Prostate gland (tissue), 2 donors: ENCODE measurements at regions not wholly inside any gene's neighbourhood (a gene's known extent, or its start where the extent isn't known, plus 50 kb on each side); places are given as distances from the start of the nearest gene placed in this dataset.

ENCODE experiments used
- DNase-seq: peaks from one replicate; pipeline ENCODE4 v3.0.0-alpha.2; 2019; ENCODE audit warnings: low spot score
- H3K27ac ChIP-seq, 2 donors: fragments of 200-600 bp; sonication (generic); 2 replicates each; pipeline ENCODE4 v1.5.1; 2017 to 2019
- H3K27me3 ChIP-seq: fragments of 200-600 bp; sonication (generic); replicated peaks from 2 replicates; pipeline ENCODE4 v1.5.1; 2019; ENCODE audit not compliant: insufficient read depth
- H3K36me3 ChIP-seq, 2 donors: fragments of 200-600 bp; sonication (generic); 1 replicate in 1 of 2; 2 replicates in 1 of 2; pipeline versions ENCODE4 v1.5.1 to v1.8.1; 2017 to 2019
- H3K4me1 ChIP-seq: fragments of 200-600 bp; sonication (generic); replicated peaks from 2 replicates; pipeline ENCODE4 v1.5.1; 2019
- H3K4me3 ChIP-seq, 2 donors: fragments of 200-600 bp; sonication (generic); 2 replicates each; pipeline ENCODE4 v1.5.1; 2017 to 2019
- H3K9me3 ChIP-seq: fragments of 200-600 bp; sonication (generic); 2 replicates; pipeline ENCODE4 v1.5.1; 2017
- CTCF ChIP-seq, 4 experiments: fragments of 200-600 bp in 2 of 4; fragments of 450-650 bp in 2 of 4; sonication (generic) in 2 of 4; IDR thresholded peaks; 1 replicate in 3 of 4; 2 replicates in 1 of 4; pipeline ENCODE4 v1.5.1; 2016 to 2019; ENCODE audit warnings: antibody characterized with exemption in 4 of 4, mild to moderate bottlenecking in 2 of 4, moderate library complexity in 2 of 4
- POLR2A ChIP-seq: fragments of 450-650 bp; IDR thresholded peaks from one replicate; pipeline ENCODE4 v1.6.1; 2016; ENCODE audit warnings: antibody characterized with exemption, mild to moderate bottlenecking
- POLR2AphosphoS5 ChIP-seq: sonication (generic); formaldehyde crosslinking; IDR thresholded peaks from one replicate; pipeline ENCODE4 v1.6.1; 2017; ENCODE audit warnings: antibody characterized with exemption
- WGBS: methylation state at CpG from one replicate; pipeline ENCODE4 v1.1.5; 2018; 5-methylcytosine and 5-hydroxymethylcytosine counted together
- intact Hi-C: fragments of 100-400 bp; cut with DNase I; formaldehyde crosslinking; loops from one replicate; pipeline ENCODE4 v1.14.2; 2022

DNA sequence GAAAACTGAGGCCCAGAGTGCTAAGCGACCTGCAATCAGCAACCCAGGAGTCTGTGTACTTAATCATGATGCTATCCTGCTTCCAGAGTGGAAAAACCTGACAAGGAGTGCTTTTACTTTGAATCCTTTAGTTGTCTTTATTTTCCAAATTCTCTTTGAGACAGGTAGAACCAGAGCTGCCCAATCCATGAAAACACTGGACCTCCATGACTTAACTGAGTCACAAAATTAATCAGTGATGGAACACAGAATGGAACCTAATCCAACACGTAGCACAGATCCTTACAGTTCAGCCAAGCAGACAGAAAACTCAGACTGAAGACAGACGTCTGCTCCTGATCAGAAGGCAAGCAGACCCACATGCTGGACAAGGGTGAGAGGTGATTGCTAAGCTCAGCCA, 175.6 kb downstream of the BCL11A start:
- no peaks in the 10 kb centered on the region for H3K4me1 ChIP-seq
- DNase-seq = no peak
- H3K9me3 ChIP-seq = no peaks in the 10 kb centered on the region
- no peak overlapping the region for H3K4me3 ChIP-seq
- intact Hi-C loops = no loop called here
- TF ChIP-seq POLR2AphosphoS5 = no peak
- TF ChIP-seq CTCF (IDR thresholded peaks at IDR 0.05) = no peak
- no peak for TF ChIP-seq POLR2A
- H3K27me3 ChIP-seq = no peaks in the 10 kb centered on the region
- no peak overlapping the region for H3K27ac ChIP-seq
- no peaks in the 10 kb centered on the region for H3K36me3 ChIP-seq
- WGBS = 89% methylated on average over 3 of the region's 3 CpGs

- Histone ChIP-seq H3K9me3 (no peaks in the 10 kb centered on the region), H3K4me1 (no peaks in the 10 kb centered on the region), H3K27me3 (no peaks in the 10 kb centered on the region), H3K27ac (no peak overlapping the region), H3K4me3 (no peak overlapping the region), H3K36me3 (no peaks in the 10 kb centered on the region)
- WGBS = 90% methylated on average over 3 of the region's 3 CpGs
- no peak for DNase-seq
- TF ChIP-seq POLR2A (no peak), CTCF (IDR thresholded peaks at IDR 0.05) (no peak), POLR2AphosphoS5 (no peak)
- intact Hi-C loops = no loop called here
These were observed 177.2 kb downstream of the BCL11A start for GRCh38 chr2:60376252-60376651.

GRCh38 chr2:60371681-60372080, 181.8 kb downstream of the BCL11A start:
- TF ChIP-seq CTCF (IDR thresholded peaks at IDR 0.05) = no peak
- TF ChIP-seq POLR2AphosphoS5 = no peak
- no peak for TF ChIP-seq POLR2A
- no peaks in the 10 kb centered on the region for H3K36me3 ChIP-seq
- intact Hi-C loops = no loop called here
- no peaks in the 10 kb centered on the region for H3K4me1 ChIP-seq
- DNase-seq = no peak
- H3K4me3 ChIP-seq = no peak overlapping the region
- WGBS = 72% methylated on average over 3 of the region's 3 CpGs
- no peaks in the 10 kb centered on the region for H3K9me3 ChIP-seq
- no peak overlapping the region for H3K27ac ChIP-seq
- H3K27me3 ChIP-seq = no peaks in the 10 kb centered on the region

GRCh38 chr2:60371219-60371618, 182.2 kb downstream of the BCL11A start:
- TF ChIP-seq POLR2A (no peak), CTCF (IDR thresholded peaks at IDR 0.05) (no peak), POLR2AphosphoS5 (no peak)
- intact Hi-C loops = no loop called here
- no peaks in the 10 kb centered on the region for H3K9me3 ChIP-seq
- H3K4me3 ChIP-seq = no peak overlapping the region
- H3K4me1 ChIP-seq = no peaks in the 10 kb centered on the region
- no peaks in the 10 kb centered on the region for H3K27me3 ChIP-seq
- WGBS = 67% methylated on average over 9 of the region's 9 CpGs
- H3K27ac ChIP-seq = no peak overlapping the region
- no peak for DNase-seq
- H3K36me3 ChIP-seq = no peaks in the 10 kb centered on the region

DNA sequence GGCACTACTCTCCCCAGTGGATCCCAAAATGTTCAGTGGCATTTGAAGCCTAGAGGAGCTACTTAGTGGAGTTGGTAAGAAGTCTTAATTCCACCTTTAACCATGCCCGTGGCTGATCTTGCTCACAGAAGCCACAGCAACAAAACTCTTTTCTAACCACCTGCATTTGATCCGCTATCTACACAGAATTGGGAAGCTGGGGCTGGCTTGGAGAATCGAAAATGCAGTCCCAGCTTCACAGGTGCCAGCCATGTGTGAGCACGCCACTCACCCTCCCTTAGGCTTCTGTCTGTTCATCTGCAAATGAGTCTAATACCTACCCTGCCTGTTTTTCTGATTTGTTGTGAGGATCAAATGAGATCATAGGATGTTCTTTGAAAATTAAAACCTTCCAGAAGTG, 182.6 kb downstream of the BCL11A start:
- H3K9me3 ChIP-seq = no peaks in the 10 kb centered on the region
- DNase-seq = no peak

More for the DNA sequence above, 182.6 kb downstream of the BCL11A start:
- no peak overlapping the region for H3K4me3 ChIP-seq
- no peaks in the 10 kb centered on the region for H3K4me1 ChIP-seq
- H3K27me3 ChIP-seq = no peaks in the 10 kb centered on the region
- WGBS = 73% methylated on average over 4 of the region's 4 CpGs
- H3K27ac ChIP-seq = no peak overlapping the region
- intact Hi-C loops = no loop called here
- H3K36me3 ChIP-seq = no peaks in the 10 kb centered on the region
- TF ChIP-seq POLR2A = no peak
